ENCODE measurements at regions not wholly inside any gene's neighbourhood (a gene's known extent, or its start where the extent isn't known, plus 50 kb on each side); places are given as distances from the start of the nearest gene placed in this dataset.

DNA sequence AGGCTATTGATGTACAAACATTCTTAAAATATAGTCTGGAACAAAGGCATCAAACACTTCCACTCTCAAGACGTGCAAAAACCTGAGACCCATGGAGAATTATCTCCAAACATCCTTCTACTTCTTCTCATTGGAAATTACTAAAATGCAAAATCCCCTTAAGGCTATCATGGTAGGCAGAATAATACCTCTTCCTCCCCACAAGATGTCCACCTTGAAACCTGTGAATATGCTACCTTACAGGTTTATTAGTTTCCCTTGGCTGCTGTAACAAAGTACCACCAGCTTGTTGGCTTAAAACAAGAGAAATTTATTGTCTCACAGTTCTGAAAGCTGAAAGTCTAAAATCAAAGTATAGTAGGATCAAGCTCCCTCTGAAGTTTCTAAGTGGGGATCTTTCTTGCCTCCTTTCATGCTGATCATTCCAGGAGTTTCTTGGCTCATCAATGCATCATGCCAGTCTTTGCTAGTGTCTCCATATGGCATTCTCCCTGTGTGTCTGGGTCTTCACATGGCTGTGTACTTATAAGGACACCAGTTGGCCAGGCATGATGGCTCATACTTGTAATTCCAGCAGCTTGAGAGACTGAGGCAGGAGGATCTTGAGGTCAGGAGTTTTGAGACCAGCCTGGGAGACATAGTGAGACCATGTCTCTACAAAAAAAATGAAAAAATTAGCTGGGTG is 163.7 kb upstream of the NCK2 start:
- DNase-seq (ENCODE audit: low read depth in 1 of 2, low spot score in 2 of 2) (no peak), FAIRE-seq (no peak)
- Histone ChIP-seq H2BK12ac (ENCODE audit: low read depth, low read length) (no peak overlapping the region), H3K9ac (replicated peaks in 1 of 4; ENCODE audit: extremely low read depth in 1 of 4, low read depth in 3 of 4, low read length in 3 of 4) (no peak overlapping the region), H3K79me2 (ENCODE audit: control insufficient read depth in 1 of 2, insufficient read depth in 2 of 2, low read length in 2 of 2) (no peaks in the 10 kb centered on the region), H2AK5ac (ENCODE audit: low read depth, low read length) (no peak overlapping the region), H2AFZ (ENCODE audit: low read length) (no peak overlapping the region), H3K4me2 (ENCODE audit: insufficient read depth in 1 of 2, low read depth in 2 of 2, low read length in 2 of 2) (no peak overlapping the region), H3K9me3 (ENCODE audit: insufficient read depth in 2 of 2, low read depth in 1 of 2, low read length in 1 of 2) (no peaks in the 10 kb centered on the region), H3K14ac (ENCODE audit: insufficient read length) (no peak overlapping the region), H4K8ac (ENCODE audit: extremely low read depth, insufficient read depth, low read length) (no peak overlapping the region), H2BK20ac (ENCODE audit: low read length) (no peak overlapping the region; the same call in 1 of the 2 replicates), H3K79me1 (ENCODE audit: low read depth, low read length) (no peaks in the 10 kb centered on the region), H3K18ac (ENCODE audit: extremely low read depth, low read length) (no peak overlapping the region), H3K56ac (replicated peaks; ENCODE audit: insufficient read length, low read depth, low read length) (no peak overlapping the region), H3K27me3 (replicated peaks in 1 of 4; ENCODE audit: control insufficient read depth in 3 of 4, extremely low read depth in 1 of 4, insufficient read depth in 3 of 4, low read length in 3 of 4) (no peaks in the 10 kb centered on the region), H3K36me3 (ENCODE audit: control insufficient read depth in 2 of 4, insufficient read depth in 4 of 4, low read length in 3 of 4) (no peaks in the 10 kb centered on the region), H3K27ac (ENCODE audit: low read depth, low read length) (no peak overlapping the region), H3K4ac (replicated peaks; ENCODE audit: insufficient read length, low read depth, low read length) (no peak overlapping the region), H2BK15ac (ENCODE audit: low read length) (no peak overlapping the region), H4K20me1 (replicated peaks in 1 of 2; ENCODE audit: control insufficient read depth in 1 of 2, insufficient read depth in 2 of 2, low read length in 2 of 2) (no peaks in the 10 kb centered on the region), H3K4me3 (ENCODE audit: extremely low read depth in 1 of 4, insufficient read depth in 2 of 4, low read depth in 3 of 4, low read length in 4 of 4) (no peak overlapping the region), H2BK120ac (replicated peaks; ENCODE audit: low read depth, low read length) (no peak overlapping the region), H3K23ac (ENCODE audit: insufficient read length) (no peak overlapping the region), H3K23me2 (ENCODE audit: low read depth, low read length) (no peaks in the 10 kb centered on the region), H3K4me1 (replicated peaks in 1 of 4; ENCODE audit: control insufficient read depth in 3 of 4, insufficient read depth in 4 of 4, low read length in 3 of 4) (peaks cover 0 to 10% (median 6%) of the 10 kb centered on the region in 4 experiments; a peak in 6 of 7 replicates), H4K5ac (ENCODE audit: insufficient read length, low read depth, low read length) (no peak overlapping the region), H2BK5ac (ENCODE audit: low read depth, low read length) (no peak overlapping the region), H4K91ac (replicated peaks; ENCODE audit: insufficient read length, low read length) (no peak overlapping the region)
- ChIA-PET POLR2A (ENCODE audit: partially characterized antibody) (no interaction called here), CTCF (ENCODE audit: partially characterized antibody) (no interaction called here)
- 96% methylated on average over 1 of the region's 1 CpG; no CpG with 5 or more reads in 1 of the 2 experiments for WGBS, 2 experiments (ENCODE audit: extremely low coverage in 1 of 2, insufficient coverage in 1 of 2, insufficient read length in 1 of 2, insufficient replicate concordance in 2 of 2, low coverage in 1 of 2, low lambda C conversion rate in 2 of 2, missing lambda C conversion rate in 1 of 2)
- no peak for TF ChIP-seq GABPA (IDR thresholded peaks at IDR 0.05; ENCODE audit: borderline replicate concordance, insufficient read depth, low read length)
- TF ChIP-seq HDAC2 (IDR thresholded peaks at IDR 0.05; ENCODE audit: borderline replicate concordance in 1 of 2, low read depth in 2 of 2, low read length in 2 of 2), result no peak
- TF ChIP-seq GTF2F1 (IDR thresholded peaks at IDR 0.05; ENCODE audit: borderline replicate concordance, low read depth, low read length), result no peak
- TF ChIP-seq, protein P1, sequence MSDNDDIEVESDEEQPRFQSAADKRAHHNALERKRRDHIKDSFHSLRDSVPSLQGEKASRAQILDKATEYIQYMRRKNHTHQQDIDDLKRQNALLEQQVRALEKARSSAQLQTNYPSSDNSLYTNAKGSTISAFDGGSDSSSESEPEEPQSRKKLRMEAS (IDR thresholded peaks at IDR 0.05), result no peak
- no peak for TF ChIP-seq EZH2 (IDR thresholded peaks at IDR 0.05; ENCODE audit: low read depth, low read length, severe bottlenecking)
- TF ChIP-seq POLR2AphosphoS5 (IDR thresholded peaks at IDR 0.05; ENCODE audit: low read depth, low read length), result no peak
- no peak for TF ChIP-seq SP4 (IDR thresholded peaks at IDR 0.05; ENCODE audit: low read length)
- TF ChIP-seq CHD2 (IDR thresholded peaks at IDR 0.05; ENCODE audit: low read length), result no peak
- no peak for TF ChIP-seq YY1 (IDR thresholded peaks at IDR 0.05; ENCODE audit: low read depth, low read length)
- no peak for TF ChIP-seq SUZ12 (IDR thresholded peaks at IDR 0.05; ENCODE audit: low read length)
- no peak for TF ChIP-seq RAD21 (IDR thresholded peaks at IDR 0.05 in 1 of 2, conservative IDR thresholded peaks at IDR 0.05 in 1 of 2; ENCODE audit: low read depth in 2 of 2, low read length in 2 of 2)
- TF ChIP-seq KDM5A (IDR thresholded peaks at IDR 0.05; ENCODE audit: low read length), result no peak
- no peak for TF ChIP-seq EGR1 (IDR thresholded peaks at IDR 0.05; ENCODE audit: borderline replicate concordance, low read depth, low read length)
- TF ChIP-seq TBP (IDR thresholded peaks at IDR 0.05; ENCODE audit: low read depth, low read length), result no peak
